Right atrium auricular region (tissue), 2 donors: ENCODE measurements at regions not wholly inside any gene's neighbourhood (a gene's known extent, or its start where the extent isn't known, plus 50 kb on each side); places are given as distances from the start of the nearest gene placed in this dataset.

Source experiments
- DNase-seq: peaks from one replicate; pipeline ENCODE4 v3.0.0-alpha.2; 2019; ENCODE audit warnings: low spot score
- H3K27ac ChIP-seq, 2 donors: fragments of 200-600 bp; sonication (generic); 1 replicate in 1 of 2; 2 replicates in 1 of 2; pipeline ENCODE4 v1.5.1; 2016 to 2019
- H3K27me3 ChIP-seq, 2 donors: fragments of 200-600 bp; sonication (generic); one replicate each; pipeline versions ENCODE4 v1.5.1 to v1.6.0; 2017 to 2019
- H3K36me3 ChIP-seq: fragments of 200-600 bp; sonication (generic); one replicate; pipeline ENCODE4 v1.5.1; 2016
- H3K4me1 ChIP-seq, 2 donors: fragments of 200-600 bp; sonication (generic); one replicate each; pipeline versions ENCODE4 v1.5.1 to v1.6.0; 2017 to 2019
- H3K4me3 ChIP-seq, 2 donors: fragments of 200-600 bp; sonication (generic); 1 replicate in 1 of 2; 2 replicates in 1 of 2; pipeline ENCODE4 v1.5.1; 2017 to 2019; ENCODE audit warnings: mild to moderate bottlenecking in 1 of 2, moderate library complexity in 1 of 2
- H3K9me3 ChIP-seq, 2 donors: fragments of 200-600 bp; sonication (generic); one replicate each; pipeline ENCODE4 v1.5.1; 2019
- CTCF ChIP-seq, 2 donors: fragments of 200-600 bp; sonication (generic); IDR thresholded peaks; one replicate each; pipeline ENCODE4 v1.5.1; 2019; ENCODE audit warnings: antibody characterized with exemption in 2 of 2

- no peaks in the 10 kb centered on the region for H3K36me3 ChIP-seq
- H3K4me1 ChIP-seq: no peaks in the 10 kb centered on the region
- H3K27ac ChIP-seq: no peak overlapping the region
- H3K4me3 ChIP-seq: no peak overlapping the region
- no peak for TF ChIP-seq CTCF (IDR thresholded peaks at IDR 0.05)
- H3K9me3 ChIP-seq: no peaks in the 10 kb centered on the region
- no peaks in the 10 kb centered on the region for H3K27me3 ChIP-seq
- no peak for DNase-seq
These were observed 96.8 kb upstream of the SOX2 start for GRCh38 chr3:181614878-181615277.

GRCh38 chr3:181613813-181614212 lies 97.9 kb upstream of the SOX2 start:
- H3K4me3 ChIP-seq: no peak overlapping the region
- no peaks in the 10 kb centered on the region for H3K36me3 ChIP-seq
- TF ChIP-seq CTCF (IDR thresholded peaks at IDR 0.05): no peak
- no peak overlapping the region for H3K27ac ChIP-seq
- H3K27me3 ChIP-seq: no peaks in the 10 kb centered on the region
- no peaks in the 10 kb centered on the region for H3K9me3 ChIP-seq
- no peaks in the 10 kb centered on the region for H3K4me1 ChIP-seq
- no peak for DNase-seq

- no peak for TF ChIP-seq CTCF (IDR thresholded peaks at IDR 0.05)
- Histone ChIP-seq H3K27ac (no peak overlapping the region), H3K4me3 (no peak overlapping the region), H3K4me1 (no peaks in the 10 kb centered on the region), H3K9me3 (no peaks in the 10 kb centered on the region), H3K36me3 (no peaks in the 10 kb centered on the region), H3K27me3 (no peaks in the 10 kb centered on the region)
- DNase-seq: no peak
These were observed 98.5 kb upstream of the SOX2 start for GRCh38 chr3:181613191-181613590.

- Histone ChIP-seq H3K27ac (no peak overlapping the region), H3K27me3 (no peaks in the 10 kb centered on the region), H3K36me3 (no peaks in the 10 kb centered on the region), H3K4me1 (no peaks in the 10 kb centered on the region), H3K4me3 (no peak overlapping the region), H3K9me3 (no peaks in the 10 kb centered on the region)
- no peak for DNase-seq
- no peak for TF ChIP-seq CTCF (IDR thresholded peaks at IDR 0.05)
These were observed 100.8 kb upstream of the SOX2 start for GRCh38 chr3:181610973-181611265.

GRCh38 chr3:181610083-181610972 lies 101.4 kb upstream of the SOX2 start:
- Histone ChIP-seq H3K9me3 (no peaks in the 10 kb centered on the region), H3K36me3 (no peaks in the 10 kb centered on the region), H3K4me3 (no peak overlapping the region), H3K27ac (no peak overlapping the region), H3K27me3 (no peaks in the 10 kb centered on the region), H3K4me1 (no peaks in the 10 kb centered on the region)
- no peak for TF ChIP-seq CTCF (IDR thresholded peaks at IDR 0.05)
- no peak for DNase-seq
